Neural progenitor cell (in vitro differentiated cells): ENCODE measurements at regions not wholly inside any gene's neighbourhood (a gene's known extent, or its start where the extent isn't known, plus 50 kb on each side); places are given as distances from the start of the nearest gene placed in this dataset.

ENCODE experiments used
- DNase-seq: peaks from one replicate; pipeline ENCODE4 v3.0.0-alpha.2; 2016; ENCODE audit warnings: low spot score
- H2AFZ ChIP-seq: fragments of 200-600 bp; sonication (generic); replicated peaks from 2 replicates; pipeline ENCODE4 v1.6.1; 2016; ENCODE audit warnings: antibody characterized with exemption
- H3F3A ChIP-seq: fragments of 200-600 bp; sonication (generic); 2 replicates; pipeline ENCODE4 v1.6.1; 2016; ENCODE audit warnings: antibody characterized with exemption, low read depth
- H3K27ac ChIP-seq: fragments of 200-600 bp; sonication (generic); 2 replicates; pipeline ENCODE4 v1.5.1; 2016; ENCODE audit warnings: mild to moderate bottlenecking
- H3K27me3 ChIP-seq: fragments of 200-600 bp; sonication (generic); 2 replicates; pipeline ENCODE4 v1.6.1; 2016; ENCODE audit warnings: mild to moderate bottlenecking, moderate library complexity
- H3K36me3 ChIP-seq: fragments of 200-600 bp; sonication (generic); 2 replicates; pipeline ENCODE4 v1.5.1; 2016
- H3K4me1 ChIP-seq: fragments of 200-600 bp; sonication (generic); 2 replicates; pipeline ENCODE4 v1.6.1; 2016; ENCODE audit warnings: mixed run types
- H3K4me2 ChIP-seq: fragments of 200-600 bp; sonication (generic); 2 replicates; pipeline ENCODE4 v1.6.1; 2016
- H3K4me3 ChIP-seq: fragments of 200-600 bp; sonication (generic); 2 replicates; pipeline ENCODE4 v1.5.1; 2016
- H3K79me2 ChIP-seq: fragments of 200-600 bp; sonication (generic); 2 replicates; pipeline ENCODE4 v1.6.1; 2016; ENCODE audit warnings: low read depth
- H3K9ac ChIP-seq: fragments of 200-600 bp; sonication (generic); 2 replicates; pipeline ENCODE4 v1.6.1; 2016
- H3K9me3 ChIP-seq: fragments of 200-600 bp; sonication (generic); 2 replicates; pipeline ENCODE4 v1.5.1; 2016; ENCODE audit warnings: low read depth
- H4K20me1 ChIP-seq: fragments of 200-600 bp; sonication (generic); 2 replicates; pipeline ENCODE4 v1.6.1; 2016; ENCODE audit warnings: low read depth
- H3K27ac Mint-ChIP-seq: 3 replicates; pipeline ENCODE4 v1.8.0; 2021; ENCODE audit warnings: mixed read lengths
- H3K27me3 Mint-ChIP-seq: 2 replicates; pipeline ENCODE4 v1.8.0; 2022; ENCODE audit warnings: low read depth, mild to moderate bottlenecking, inconsistent platforms, moderate library complexity, mixed read lengths; ENCODE audit not compliant: insufficient read depth
- H3K36me3 Mint-ChIP-seq: 3 replicates; pipeline ENCODE4 v1.8.0; 2021; ENCODE audit warnings: mixed read lengths
- H3K4me1 Mint-ChIP-seq: 3 replicates; pipeline ENCODE4 v1.8.0; 2021; ENCODE audit warnings: mixed read lengths
- H3K4me3 Mint-ChIP-seq: 3 replicates; pipeline ENCODE4 v1.8.0; 2021; ENCODE audit warnings: mild to moderate bottlenecking, moderate library complexity, mixed read lengths
- H3K9me3 Mint-ChIP-seq: 3 replicates; pipeline ENCODE4 v1.8.0; 2020; ENCODE audit warnings: mixed read lengths
- CTCF ChIP-seq: fragments of 200-600 bp; sonication (generic); IDR thresholded peaks from 2 replicates; pipeline ENCODE4 v1.5.1; 2017; ENCODE audit warnings: antibody characterized with exemption, mild to moderate bottlenecking
- EZH2 ChIP-seq: fragments of 200-600 bp; sonication (generic); IDR thresholded peaks from 2 replicates; pipeline ENCODE4 v1.6.1; 2017; ENCODE audit warnings: antibody characterized with exemption, mild to moderate bottlenecking, moderate library complexity
- EZH2phosphoT487 ChIP-seq: fragments of 200-600 bp; sonication (generic); IDR thresholded peaks from 2 replicates; pipeline ENCODE4 v1.6.1; 2017; ENCODE audit warnings: antibody characterized with exemption

DNA sequence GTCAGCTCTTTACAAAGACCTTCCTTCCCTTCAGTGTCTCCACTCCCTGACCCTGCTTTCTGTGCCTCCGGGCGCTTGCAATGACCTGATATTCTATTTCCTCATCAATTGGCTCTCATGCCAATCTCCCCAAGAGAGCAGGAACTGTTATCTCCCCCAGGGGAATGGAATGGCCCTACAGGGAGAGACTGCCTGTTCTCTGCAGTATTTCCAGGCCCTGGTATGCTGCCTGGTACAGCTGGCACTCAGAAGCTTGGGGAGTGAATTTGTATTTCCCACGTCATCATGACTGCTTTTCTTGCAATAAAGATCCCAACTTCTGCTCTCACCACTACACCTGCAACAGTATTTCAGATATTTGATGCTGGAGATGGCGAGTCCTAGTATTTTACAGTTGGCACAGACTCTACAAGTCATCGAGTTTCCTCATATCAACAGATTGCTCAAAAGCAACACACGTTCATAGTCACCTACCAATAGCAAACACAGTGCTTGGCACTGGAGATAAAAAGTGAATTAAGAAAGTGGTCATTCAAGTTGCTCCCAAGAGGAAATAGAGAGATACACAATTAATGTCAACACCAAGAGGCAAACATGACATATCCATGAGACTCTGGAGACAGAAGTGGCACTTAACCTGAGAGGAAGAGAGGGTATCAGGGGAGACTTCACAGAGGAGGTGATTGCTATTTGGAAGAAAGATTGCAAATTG, 90.5 kb upstream of the EGFL6 start:
- H3F3A ChIP-seq = peaks cover 6% of the 10 kb centered on the region
- no peaks in the 10 kb centered on the region for H3K27me3 ChIP-seq
- no peaks in the 10 kb centered on the region for H3K79me2 ChIP-seq
- no peak overlapping the region for H2AFZ ChIP-seq
- H3K4me2 ChIP-seq = no peak overlapping the region
- no peak overlapping the region for H3K4me3 Mint-ChIP-seq
- no peaks in the 10 kb centered on the region for H3K36me3 Mint-ChIP-seq
- no peaks in the 10 kb centered on the region for H3K27me3 Mint-ChIP-seq
- DNase-seq = no peak
- no peaks in the 10 kb centered on the region for H3K36me3 ChIP-seq
- no peak overlapping the region for H3K4me3 ChIP-seq
- H4K20me1 ChIP-seq = no peaks in the 10 kb centered on the region
- H3K9ac ChIP-seq = no peak overlapping the region
- H3K4me1 Mint-ChIP-seq = peaks cover 2% of the 10 kb centered on the region
- H3K9me3 Mint-ChIP-seq = peaks cover 4% of the 10 kb centered on the region
- no peak overlapping the region for H3K27ac ChIP-seq
- H3K9me3 ChIP-seq = no peaks in the 10 kb centered on the region
- H3K27ac Mint-ChIP-seq = no peak overlapping the region
- H3K4me1 ChIP-seq = peaks cover 7% of the 10 kb centered on the region
- TF ChIP-seq CTCF (no peak), EZH2phosphoT487 (no peak)

GRCh38 chrX:13476384-13476783, 93.0 kb upstream of the EGFL6 start:
- peaks cover 7% of the 10 kb centered on the region for H3K9me3 Mint-ChIP-seq
- Histone ChIP-seq H3K9me3 (no peaks in the 10 kb centered on the region), H3K4me2 (no peak overlapping the region), H3K9ac (no peak overlapping the region), H3K4me1 (peaks cover 30% of the 10 kb centered on the region), H3K79me2 (no peaks in the 10 kb centered on the region), H3K27me3 (no peaks in the 10 kb centered on the region), H2AFZ (no peak overlapping the region), H3K27ac (no peak overlapping the region), H4K20me1 (no peaks in the 10 kb centered on the region), H3F3A (peaks cover 24% of the 10 kb centered on the region), H3K4me3 (no peak overlapping the region), H3K36me3 (no peaks in the 10 kb centered on the region)
- H3K4me3 Mint-ChIP-seq = no peak overlapping the region
- H3K4me1 Mint-ChIP-seq = peaks cover 18% of the 10 kb centered on the region
- no peak overlapping the region for H3K27ac Mint-ChIP-seq
- H3K27me3 Mint-ChIP-seq = peaks cover 3% of the 10 kb centered on the region
- DNase-seq = no peak
- H3K36me3 Mint-ChIP-seq = no peaks in the 10 kb centered on the region
- TF ChIP-seq CTCF (no peak), EZH2phosphoT487 (no peak), EZH2 (no peak)

GRCh38 chrX:13474164-13474516, 95.3 kb upstream of the EGFL6 start:
- Mint-ChIP-seq H3K4me3 (no peak overlapping the region), H3K36me3 (no peaks in the 10 kb centered on the region), H3K27ac (no peak overlapping the region), H3K27me3 (peaks cover 3% of the 10 kb centered on the region), H3K9me3 (peaks cover 8% of the 10 kb centered on the region), H3K4me1 (peaks cover 30% of the 10 kb centered on the region)
- DNase-seq = no peak
- no peaks in the 10 kb centered on the region for H3K9me3 ChIP-seq
- peak overlapping the region; percentile 68 for H2AFZ ChIP-seq
- H3K4me2 ChIP-seq = peak overlapping the region; percentile 52
- peak overlapping the region; percentile 30 for H3K27ac ChIP-seq
- peaks cover 43% of the 10 kb centered on the region for H3K4me1 ChIP-seq
- no peaks in the 10 kb centered on the region for H4K20me1 ChIP-seq
- H3K36me3 ChIP-seq = no peaks in the 10 kb centered on the region
- TF ChIP-seq EZH2 (no peak), EZH2phosphoT487 (no peak), CTCF (no peak)
- peaks cover 28% of the 10 kb centered on the region for H3F3A ChIP-seq
- no peak overlapping the region for H3K4me3 ChIP-seq
- no peaks in the 10 kb centered on the region for H3K27me3 ChIP-seq
- H3K9ac ChIP-seq = no peak overlapping the region
- no peaks in the 10 kb centered on the region for H3K79me2 ChIP-seq
